Neural progenitor cell (in vitro differentiated cells): ENCODE measurements at regions not wholly inside any gene's neighbourhood (a gene's known extent, or its start where the extent isn't known, plus 50 kb on each side); places are given as distances from the start of the nearest gene placed in this dataset.

Source experiments
- DNase-seq: peaks from one replicate; pipeline ENCODE4 v3.0.0-alpha.2; 2016; ENCODE audit warnings: low spot score
- H2AFZ ChIP-seq: fragments of 200-600 bp; sonication (generic); replicated peaks from 2 replicates; pipeline ENCODE4 v1.6.1; 2016; ENCODE audit warnings: antibody characterized with exemption
- H3F3A ChIP-seq: fragments of 200-600 bp; sonication (generic); 2 replicates; pipeline ENCODE4 v1.6.1; 2016; ENCODE audit warnings: antibody characterized with exemption, low read depth
- H3K27ac ChIP-seq: fragments of 200-600 bp; sonication (generic); 2 replicates; pipeline ENCODE4 v1.5.1; 2016; ENCODE audit warnings: mild to moderate bottlenecking
- H3K27me3 ChIP-seq: fragments of 200-600 bp; sonication (generic); 2 replicates; pipeline ENCODE4 v1.6.1; 2016; ENCODE audit warnings: mild to moderate bottlenecking, moderate library complexity
- H3K36me3 ChIP-seq: fragments of 200-600 bp; sonication (generic); 2 replicates; pipeline ENCODE4 v1.5.1; 2016
- H3K4me1 ChIP-seq: fragments of 200-600 bp; sonication (generic); 2 replicates; pipeline ENCODE4 v1.6.1; 2016; ENCODE audit warnings: mixed run types
- H3K4me2 ChIP-seq: fragments of 200-600 bp; sonication (generic); 2 replicates; pipeline ENCODE4 v1.6.1; 2016
- H3K4me3 ChIP-seq: fragments of 200-600 bp; sonication (generic); 2 replicates; pipeline ENCODE4 v1.5.1; 2016
- H3K79me2 ChIP-seq: fragments of 200-600 bp; sonication (generic); 2 replicates; pipeline ENCODE4 v1.6.1; 2016; ENCODE audit warnings: low read depth
- H3K9ac ChIP-seq: fragments of 200-600 bp; sonication (generic); 2 replicates; pipeline ENCODE4 v1.6.1; 2016
- H3K9me3 ChIP-seq: fragments of 200-600 bp; sonication (generic); 2 replicates; pipeline ENCODE4 v1.5.1; 2016; ENCODE audit warnings: low read depth
- H4K20me1 ChIP-seq: fragments of 200-600 bp; sonication (generic); 2 replicates; pipeline ENCODE4 v1.6.1; 2016; ENCODE audit warnings: low read depth
- H3K27ac Mint-ChIP-seq: 3 replicates; pipeline ENCODE4 v1.8.0; 2021; ENCODE audit warnings: mixed read lengths
- H3K27me3 Mint-ChIP-seq: 2 replicates; pipeline ENCODE4 v1.8.0; 2022; ENCODE audit warnings: low read depth, mild to moderate bottlenecking, inconsistent platforms, moderate library complexity, mixed read lengths; ENCODE audit not compliant: insufficient read depth
- H3K36me3 Mint-ChIP-seq: 3 replicates; pipeline ENCODE4 v1.8.0; 2021; ENCODE audit warnings: mixed read lengths
- H3K4me1 Mint-ChIP-seq: 3 replicates; pipeline ENCODE4 v1.8.0; 2021; ENCODE audit warnings: mixed read lengths
- H3K4me3 Mint-ChIP-seq: 3 replicates; pipeline ENCODE4 v1.8.0; 2021; ENCODE audit warnings: mild to moderate bottlenecking, moderate library complexity, mixed read lengths
- H3K9me3 Mint-ChIP-seq: 3 replicates; pipeline ENCODE4 v1.8.0; 2020; ENCODE audit warnings: mixed read lengths
- EZH2 ChIP-seq: fragments of 200-600 bp; sonication (generic); IDR thresholded peaks from 2 replicates; pipeline ENCODE4 v1.6.1; 2017; ENCODE audit warnings: antibody characterized with exemption, mild to moderate bottlenecking, moderate library complexity
- EZH2phosphoT487 ChIP-seq: fragments of 200-600 bp; sonication (generic); IDR thresholded peaks from 2 replicates; pipeline ENCODE4 v1.6.1; 2017; ENCODE audit warnings: antibody characterized with exemption
- TF ChIP-seq, protein P1 (sequence below): fragments of 200-600 bp; sonication (generic); IDR thresholded peaks from 2 replicates; pipeline ENCODE4 v1.5.1; 2017; ENCODE audit warnings: antibody characterized with exemption, mild to moderate bottlenecking

DNA sequence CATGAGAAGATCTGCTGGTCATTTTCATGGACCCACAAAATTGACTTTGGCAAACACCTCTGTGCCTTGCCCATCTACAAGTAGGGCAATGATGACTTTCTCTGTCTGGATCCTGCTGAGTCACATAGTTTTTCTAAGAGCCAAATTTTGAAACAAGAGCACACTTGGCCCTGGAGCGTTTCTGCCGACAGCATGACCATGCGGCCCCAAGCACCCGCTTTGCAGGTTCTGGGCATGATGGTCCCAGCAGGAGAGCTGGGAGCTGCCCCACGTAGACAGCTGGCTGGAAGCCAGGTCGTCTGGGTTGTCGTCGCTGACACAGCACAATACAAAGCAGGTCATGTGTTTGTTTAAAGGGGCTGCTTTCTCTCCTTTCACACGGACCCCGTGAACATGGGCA, 159.8 kb downstream of the SYK start:
- no peaks in the 10 kb centered on the region for H3K27me3 ChIP-seq
- no peaks in the 10 kb centered on the region for H3K79me2 ChIP-seq
- H3K36me3 ChIP-seq: no peaks in the 10 kb centered on the region
- no peaks in the 10 kb centered on the region for H3K9me3 Mint-ChIP-seq
- peaks cover 21% of the 10 kb centered on the region for H3K4me1 Mint-ChIP-seq
- H3K27ac ChIP-seq: no peak overlapping the region
- no peaks in the 10 kb centered on the region for H3F3A ChIP-seq
- no peak overlapping the region for H3K27ac Mint-ChIP-seq
- TF ChIP-seq EZH2: no peak
- no peak for TF ChIP-seq EZH2phosphoT487
- TF ChIP-seq, protein P1, sequence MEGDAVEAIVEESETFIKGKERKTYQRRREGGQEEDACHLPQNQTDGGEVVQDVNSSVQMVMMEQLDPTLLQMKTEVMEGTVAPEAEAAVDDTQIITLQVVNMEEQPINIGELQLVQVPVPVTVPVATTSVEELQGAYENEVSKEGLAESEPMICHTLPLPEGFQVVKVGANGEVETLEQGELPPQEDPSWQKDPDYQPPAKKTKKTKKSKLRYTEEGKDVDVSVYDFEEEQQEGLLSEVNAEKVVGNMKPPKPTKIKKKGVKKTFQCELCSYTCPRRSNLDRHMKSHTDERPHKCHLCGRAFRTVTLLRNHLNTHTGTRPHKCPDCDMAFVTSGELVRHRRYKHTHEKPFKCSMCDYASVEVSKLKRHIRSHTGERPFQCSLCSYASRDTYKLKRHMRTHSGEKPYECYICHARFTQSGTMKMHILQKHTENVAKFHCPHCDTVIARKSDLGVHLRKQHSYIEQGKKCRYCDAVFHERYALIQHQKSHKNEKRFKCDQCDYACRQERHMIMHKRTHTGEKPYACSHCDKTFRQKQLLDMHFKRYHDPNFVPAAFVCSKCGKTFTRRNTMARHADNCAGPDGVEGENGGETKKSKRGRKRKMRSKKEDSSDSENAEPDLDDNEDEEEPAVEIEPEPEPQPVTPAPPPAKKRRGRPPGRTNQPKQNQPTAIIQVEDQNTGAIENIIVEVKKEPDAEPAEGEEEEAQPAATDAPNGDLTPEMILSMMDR: no peak
- no peak for DNase-seq
- H2AFZ ChIP-seq: no peak overlapping the region
- H3K4me3 ChIP-seq: no peak overlapping the region
- no peaks in the 10 kb centered on the region for H3K9me3 ChIP-seq
- H3K4me1 ChIP-seq: no peaks in the 10 kb centered on the region
- H3K36me3 Mint-ChIP-seq: no peaks in the 10 kb centered on the region
- peaks cover 9% of the 10 kb centered on the region for H3K27me3 Mint-ChIP-seq
- no peak overlapping the region for H3K9ac ChIP-seq
- H4K20me1 ChIP-seq: no peaks in the 10 kb centered on the region
- no peak overlapping the region for H3K4me3 Mint-ChIP-seq
- no peak overlapping the region for H3K4me2 ChIP-seq

DNA sequence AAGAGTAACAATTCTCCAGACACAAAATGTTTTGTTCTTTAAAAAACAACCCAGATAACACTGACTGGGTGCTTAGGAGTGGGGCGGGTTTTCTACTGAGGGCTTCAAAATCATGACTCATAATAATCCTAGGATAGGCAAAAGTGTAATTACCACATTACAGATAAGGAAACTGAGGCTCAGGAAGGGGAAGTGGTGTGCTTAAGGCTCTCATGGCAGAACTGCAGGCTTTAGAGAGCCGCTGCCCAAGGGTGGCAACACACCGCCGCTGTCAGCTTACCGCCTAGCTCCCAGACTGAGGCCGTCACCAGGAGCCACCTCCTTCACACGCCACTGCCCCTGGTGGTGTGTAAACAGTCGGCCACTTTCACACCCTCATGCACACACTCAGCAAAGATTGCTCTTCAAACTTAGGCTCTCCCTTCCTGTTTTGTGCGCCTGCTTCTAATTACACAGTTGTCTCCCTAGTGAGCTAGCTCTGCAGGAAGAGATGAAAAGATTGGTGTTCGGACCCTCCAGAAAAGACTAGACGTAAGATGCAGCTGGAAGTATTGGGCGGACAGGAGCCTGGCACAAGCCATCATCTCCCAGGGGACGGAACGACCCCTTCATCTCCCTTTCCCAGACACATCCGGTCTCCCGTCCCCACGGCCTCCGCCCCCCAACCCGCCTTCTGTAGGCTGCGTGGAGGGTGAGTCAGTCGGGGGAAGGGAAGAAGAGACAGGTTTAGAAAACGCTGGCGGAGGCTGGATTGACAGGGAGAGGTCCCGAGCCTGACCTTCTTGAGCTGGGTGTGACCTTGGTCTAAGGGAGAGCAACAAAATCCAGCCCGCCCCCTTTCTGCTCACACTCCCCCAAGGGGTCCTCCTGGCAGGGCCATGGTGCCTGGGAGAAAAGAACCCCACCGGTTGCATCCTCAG, 162.7 kb downstream of the SYK start:
- no peaks in the 10 kb centered on the region for H3K79me2 ChIP-seq
- H4K20me1 ChIP-seq: no peaks in the 10 kb centered on the region
- H3F3A ChIP-seq: no peaks in the 10 kb centered on the region
- no peaks in the 10 kb centered on the region for H3K9me3 Mint-ChIP-seq
- no peaks in the 10 kb centered on the region for H3K36me3 ChIP-seq
- H3K9ac ChIP-seq: no peak overlapping the region
- H3K27me3 Mint-ChIP-seq: peaks cover 12% of the 10 kb centered on the region
- peaks cover 41% of the 10 kb centered on the region for H3K4me1 Mint-ChIP-seq
- H3K27ac Mint-ChIP-seq: no peak overlapping the region
- no peak overlapping the region for H3K4me3 Mint-ChIP-seq
- no peak overlapping the region for H3K4me3 ChIP-seq
- H3K4me1 ChIP-seq: peaks cover 17% of the 10 kb centered on the region
- no peaks in the 10 kb centered on the region for H3K36me3 Mint-ChIP-seq
- no peak for DNase-seq
- H2AFZ ChIP-seq: peak overlapping the region; percentile 17
- TF ChIP-seq EZH2phosphoT487 (no peak), EZH2 (no peak)
- TF ChIP-seq, protein P1: no peak
- no peaks in the 10 kb centered on the region for H3K27me3 ChIP-seq
- no peaks in the 10 kb centered on the region for H3K9me3 ChIP-seq
- H3K27ac ChIP-seq: no peak overlapping the region
- H3K4me2 ChIP-seq: no peak overlapping the region

DNA sequence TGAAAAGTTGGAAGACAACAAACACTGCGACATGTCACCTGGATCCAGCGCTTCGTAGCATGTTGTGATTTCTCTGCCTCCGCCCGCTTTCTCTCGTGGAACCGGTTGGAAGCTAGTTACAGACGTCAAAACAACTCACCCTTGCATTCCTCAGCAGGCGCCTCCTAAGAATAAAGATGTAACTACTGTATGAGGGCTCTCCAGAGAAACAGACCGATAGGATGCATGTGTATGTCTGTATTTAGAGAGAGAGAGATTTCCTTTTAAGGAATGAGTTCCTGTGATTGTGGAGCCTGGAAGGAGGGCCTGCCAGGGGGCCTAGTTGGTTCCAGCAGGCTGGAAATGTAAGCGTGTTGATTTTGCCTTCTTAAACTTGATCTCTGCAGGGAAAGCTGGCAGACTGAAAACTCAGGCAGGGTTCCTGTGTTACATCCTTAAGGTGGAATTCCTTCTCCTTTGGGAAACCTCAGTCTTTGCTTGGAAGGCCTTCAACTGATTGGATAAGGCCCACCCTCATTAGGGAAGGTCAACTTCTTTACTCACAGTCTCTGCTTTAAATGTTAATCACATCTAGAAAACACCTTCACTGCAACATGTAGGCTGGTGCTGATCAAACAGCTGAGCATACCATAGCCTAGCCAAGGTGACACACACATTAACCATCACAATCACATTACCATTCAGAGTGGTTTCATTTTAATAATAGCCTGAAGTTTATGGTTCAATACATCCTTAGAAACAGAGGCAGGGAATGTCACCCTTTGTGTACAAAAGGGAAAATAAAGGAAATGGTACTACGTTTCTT, 163.8 kb downstream of the SYK start:
- H3K4me3 ChIP-seq: no peak overlapping the region
- H3K4me2 ChIP-seq: no peak overlapping the region
- no peak overlapping the region for H3K27ac ChIP-seq
- H3K9me3 ChIP-seq: no peaks in the 10 kb centered on the region
- H3K36me3 Mint-ChIP-seq: no peaks in the 10 kb centered on the region
- no peak overlapping the region for H2AFZ ChIP-seq
- H3K4me1 Mint-ChIP-seq: peaks cover 44% of the 10 kb centered on the region
- DNase-seq: no peak
- H3K4me3 Mint-ChIP-seq: peak overlapping the region; percentile 33
- no peaks in the 10 kb centered on the region for H3K36me3 ChIP-seq
- no peaks in the 10 kb centered on the region for H4K20me1 ChIP-seq
- TF ChIP-seq, protein P1: no peak
- TF ChIP-seq EZH2: no peak
- TF ChIP-seq EZH2phosphoT487: no peak
- H3F3A ChIP-seq: no peaks in the 10 kb centered on the region
- no peak overlapping the region for H3K9ac ChIP-seq
- no peaks in the 10 kb centered on the region for H3K27me3 ChIP-seq
- peak overlapping the region; percentile 50 for H3K27ac Mint-ChIP-seq
- no peaks in the 10 kb centered on the region for H3K9me3 Mint-ChIP-seq
- H3K4me1 ChIP-seq: peaks cover 26% of the 10 kb centered on the region
- H3K79me2 ChIP-seq: no peaks in the 10 kb centered on the region
- H3K27me3 Mint-ChIP-seq: peaks cover 12% of the 10 kb centered on the region
